AG04449 (cell line): ENCODE measurements at regions not wholly inside any gene's neighbourhood (a gene's known extent, or its start where the extent isn't known, plus 50 kb on each side); places are given as distances from the start of the nearest gene placed in this dataset.
"Not testable (repeated sequence)": the region's sequence is repeated elsewhere in the genome, so short reads cannot be mapped to it uniquely, and the experiment has no call there.

Source experiments
- CTCF ChIA-PET: fragments of 350-600 bp; formaldehyde crosslinking; extraction: SDS; loops from one replicate; lab custom pipeline; 2021; ENCODE audit warnings: antibody characterized with exemption; lab: Yijun Ruan, JAX
- POLR2A ChIA-PET: fragments of 400-600, 350-600 bp; formaldehyde crosslinking; extraction: SDS; loops from one replicate; lab custom pipeline; 2020; ENCODE audit warnings: antibody characterized with exemption, inconsistent platforms; lab: Yijun Ruan, JAX
- DNase-seq: peaks from one replicate; pipeline ENCODE4 v3.0.0-alpha.2; 2010; ENCODE audit warnings: low read depth, low spot score
- H3K4me3 ChIP-seq: 2 replicates; pipeline ENCODE4 v1.5.1; 2011; ENCODE audit warnings: low read depth, mild to moderate bottlenecking, control low read depth, low read length
- TF ChIP-seq, protein P1 (sequence below): IDR thresholded peaks from one replicate; pipeline ENCODE4 v1.5.1; 2011; ENCODE audit warnings: mild to moderate bottlenecking, moderate library complexity, low read length, control low read depth, inconsistent platforms; ENCODE audit not compliant: insufficient read depth; ENCODE audit errors: missing control alignments

DNA sequence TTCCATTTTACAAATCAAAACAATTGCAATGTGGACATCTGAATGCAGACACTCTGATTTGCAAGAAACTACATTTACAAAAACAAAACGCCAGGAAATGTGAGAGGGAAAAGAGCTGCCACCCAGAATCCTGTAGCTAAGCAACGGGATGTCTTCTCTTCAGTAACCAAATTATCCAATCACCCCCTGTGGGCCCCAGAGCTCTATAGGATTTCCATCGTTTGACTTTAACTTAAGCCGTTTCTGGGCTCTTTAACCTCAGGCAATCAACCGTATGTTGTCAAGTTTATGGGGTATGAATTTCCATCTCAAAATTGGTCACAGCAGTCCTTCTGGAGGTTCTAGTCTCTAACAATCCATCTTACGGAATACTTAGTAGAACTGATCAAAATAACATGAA, 240.5 kb downstream of the ETV1 start:
- H3K4me3 ChIP-seq = no peak overlapping the region
- TF ChIP-seq, protein P1, sequence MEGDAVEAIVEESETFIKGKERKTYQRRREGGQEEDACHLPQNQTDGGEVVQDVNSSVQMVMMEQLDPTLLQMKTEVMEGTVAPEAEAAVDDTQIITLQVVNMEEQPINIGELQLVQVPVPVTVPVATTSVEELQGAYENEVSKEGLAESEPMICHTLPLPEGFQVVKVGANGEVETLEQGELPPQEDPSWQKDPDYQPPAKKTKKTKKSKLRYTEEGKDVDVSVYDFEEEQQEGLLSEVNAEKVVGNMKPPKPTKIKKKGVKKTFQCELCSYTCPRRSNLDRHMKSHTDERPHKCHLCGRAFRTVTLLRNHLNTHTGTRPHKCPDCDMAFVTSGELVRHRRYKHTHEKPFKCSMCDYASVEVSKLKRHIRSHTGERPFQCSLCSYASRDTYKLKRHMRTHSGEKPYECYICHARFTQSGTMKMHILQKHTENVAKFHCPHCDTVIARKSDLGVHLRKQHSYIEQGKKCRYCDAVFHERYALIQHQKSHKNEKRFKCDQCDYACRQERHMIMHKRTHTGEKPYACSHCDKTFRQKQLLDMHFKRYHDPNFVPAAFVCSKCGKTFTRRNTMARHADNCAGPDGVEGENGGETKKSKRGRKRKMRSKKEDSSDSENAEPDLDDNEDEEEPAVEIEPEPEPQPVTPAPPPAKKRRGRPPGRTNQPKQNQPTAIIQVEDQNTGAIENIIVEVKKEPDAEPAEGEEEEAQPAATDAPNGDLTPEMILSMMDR = no peak
- DNase-seq = no peak
- POLR2A ChIA-PET = no interaction called here
- CTCF ChIA-PET = no interaction called here

DNA sequence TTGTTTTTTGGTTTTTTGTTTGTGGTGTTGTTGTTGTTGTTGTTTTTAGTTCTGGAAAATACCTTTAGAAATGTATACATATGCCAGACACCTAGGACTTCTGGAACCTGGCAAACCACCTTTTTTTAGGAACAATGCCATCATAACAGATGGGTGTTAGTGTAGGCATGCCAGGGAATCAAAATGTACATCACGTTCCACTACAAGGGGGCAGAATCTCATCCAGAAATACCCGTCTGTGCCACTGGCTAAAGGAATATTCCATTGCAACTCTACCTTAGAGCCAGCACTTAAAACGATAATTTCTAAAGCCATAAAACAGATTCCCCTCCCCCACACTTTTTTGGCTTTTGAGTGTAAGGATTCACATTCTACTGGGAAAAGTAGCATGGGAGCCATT, 239.8 kb downstream of the ETV1 start:
- POLR2A ChIA-PET = no interaction called here
- TF ChIP-seq, protein P1 = no peak
- no peak for DNase-seq
- CTCF ChIA-PET = no interaction called here
- no peak overlapping the region for H3K4me3 ChIP-seq

DNA sequence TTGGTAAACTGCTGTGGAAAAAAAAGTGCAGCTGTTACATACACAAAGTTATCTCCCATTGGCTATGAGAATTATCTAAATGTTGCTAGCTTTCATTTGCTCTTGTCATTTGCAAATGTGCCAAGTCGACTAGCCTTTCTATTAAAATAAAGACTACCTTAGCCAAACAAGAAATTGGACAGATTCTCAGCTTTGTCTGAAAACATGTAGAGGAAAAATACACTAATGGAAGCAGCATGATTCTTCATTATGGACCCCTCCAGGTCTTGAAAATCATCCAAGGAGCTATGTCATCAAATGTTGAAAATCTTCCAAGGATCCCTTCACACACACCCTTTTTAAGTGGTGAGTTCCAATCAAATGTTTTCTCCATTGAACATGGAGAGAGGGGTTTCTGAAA, 237.7 kb downstream of the ETV1 start:
- DNase-seq = no peak
- TF ChIP-seq, protein P1 = no peak
- no peak overlapping the region for H3K4me3 ChIP-seq
- CTCF ChIA-PET = no interaction called here
- POLR2A ChIA-PET = no interaction called here

DNA sequence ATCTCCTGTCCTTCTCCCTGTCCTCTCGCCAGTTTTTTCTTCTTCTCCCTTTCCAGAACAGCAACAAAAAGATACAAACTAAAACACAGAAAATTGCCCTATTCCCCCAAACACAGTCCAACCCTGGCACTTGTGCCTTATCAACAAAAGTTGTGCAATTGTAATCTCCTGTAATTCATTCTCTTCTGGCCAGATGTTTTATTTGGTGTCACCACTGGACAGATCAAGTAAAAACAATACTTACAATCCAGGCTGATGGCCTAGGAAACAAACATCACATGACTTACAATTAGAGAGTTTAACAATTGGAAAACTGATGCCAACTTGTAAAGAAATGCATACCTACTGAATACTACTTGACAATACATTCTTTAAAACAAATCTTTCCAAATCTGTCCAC, 231.6 kb downstream of the ETV1 start:
- no peak for DNase-seq
- POLR2A ChIA-PET = no interaction called here
- CTCF ChIA-PET = no interaction called here
- H3K4me3 ChIP-seq = no peak overlapping the region
- TF ChIP-seq, protein P1 = no peak

DNA sequence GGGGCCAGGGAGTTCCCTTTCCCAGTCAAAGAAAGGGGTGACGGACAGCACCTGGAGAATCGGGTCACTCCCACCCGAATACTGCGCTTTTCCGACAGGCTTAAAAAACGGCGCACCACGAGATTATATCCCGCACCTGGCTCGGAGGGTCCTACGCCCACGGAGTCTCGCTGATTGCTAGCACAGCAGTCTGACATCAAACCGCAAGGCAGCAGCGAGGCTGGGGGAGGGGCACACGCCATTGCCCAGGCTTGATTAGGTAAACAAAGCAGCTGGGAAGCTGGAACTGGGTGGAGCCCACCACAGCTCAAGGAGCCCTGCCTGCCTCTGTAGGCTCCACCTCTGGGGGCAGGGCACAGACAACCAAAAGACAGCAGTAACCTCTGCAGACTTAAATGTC, 223.6 kb downstream of the ETV1 start:
- H3K4me3 ChIP-seq, POLR2A ChIA-PET: not testable (repeated sequence)
- CTCF ChIA-PET = interaction anchor here (1.2 kb wide), 1 partner anchor 23 kb away, joined by 3 read pairs; no protein-coding TSS in a partner anchor

DNA sequence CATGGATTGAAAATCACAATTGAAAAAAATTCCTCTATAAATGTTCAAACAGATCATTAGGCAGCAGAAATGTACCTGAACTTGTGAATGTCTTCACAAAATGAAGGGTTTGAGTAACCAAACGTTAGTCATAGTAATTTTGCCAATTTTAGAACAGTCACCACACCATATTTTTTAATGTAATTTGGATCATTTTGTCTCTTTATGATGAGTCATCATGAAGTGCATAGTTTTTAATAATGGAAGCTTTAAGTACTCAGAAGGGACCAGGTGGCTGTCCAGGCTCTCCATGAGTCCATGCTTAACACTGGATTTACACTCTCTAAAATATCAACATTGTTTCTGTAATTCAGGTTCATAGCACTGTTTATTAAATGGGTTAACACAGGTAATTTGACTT, 219.2 kb downstream of the ETV1 start:
- CTCF ChIA-PET = no interaction called here

More for the DNA sequence above, 223.6 kb downstream of the ETV1 start:
- DNase-seq = not testable (repeated sequence)

DNA sequence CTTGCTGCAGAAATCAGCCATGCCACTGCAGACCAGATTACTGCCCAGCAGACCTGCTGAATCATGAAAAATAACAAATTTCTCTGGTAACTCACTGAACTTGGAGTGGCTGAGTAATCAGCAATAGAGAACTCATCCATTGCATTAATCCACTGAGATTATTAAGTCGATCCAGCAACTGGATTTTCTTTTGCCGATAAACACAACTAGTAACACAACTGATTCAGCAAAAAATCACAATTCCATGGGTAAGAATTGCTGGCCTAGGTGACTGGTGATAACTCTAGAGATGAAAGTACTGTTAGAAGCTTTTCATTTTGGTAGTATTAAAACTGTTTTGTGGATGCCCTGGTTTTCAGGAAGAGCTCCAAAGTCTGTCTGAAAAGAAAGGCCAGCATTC, 214.5 kb downstream of the ETV1 start:
- TF ChIP-seq, protein P1 = no peak
- POLR2A ChIA-PET = no interaction called here

More for the DNA sequence above, 219.2 kb downstream of the ETV1 start:
- POLR2A ChIA-PET = no interaction called here
- no peak for DNase-seq
- TF ChIP-seq, protein P1 = no peak
- no peak overlapping the region for H3K4me3 ChIP-seq

More for the DNA sequence above, 214.5 kb downstream of the ETV1 start:
- CTCF ChIA-PET = no interaction called here
- H3K4me3 ChIP-seq = no peak overlapping the region
- DNase-seq = no peak
